ENCODE measurements at regions not wholly inside any gene's neighbourhood (a gene's known extent, or its start where the extent isn't known, plus 50 kb on each side); places are given as distances from the start of the nearest gene placed in this dataset.

DNA sequence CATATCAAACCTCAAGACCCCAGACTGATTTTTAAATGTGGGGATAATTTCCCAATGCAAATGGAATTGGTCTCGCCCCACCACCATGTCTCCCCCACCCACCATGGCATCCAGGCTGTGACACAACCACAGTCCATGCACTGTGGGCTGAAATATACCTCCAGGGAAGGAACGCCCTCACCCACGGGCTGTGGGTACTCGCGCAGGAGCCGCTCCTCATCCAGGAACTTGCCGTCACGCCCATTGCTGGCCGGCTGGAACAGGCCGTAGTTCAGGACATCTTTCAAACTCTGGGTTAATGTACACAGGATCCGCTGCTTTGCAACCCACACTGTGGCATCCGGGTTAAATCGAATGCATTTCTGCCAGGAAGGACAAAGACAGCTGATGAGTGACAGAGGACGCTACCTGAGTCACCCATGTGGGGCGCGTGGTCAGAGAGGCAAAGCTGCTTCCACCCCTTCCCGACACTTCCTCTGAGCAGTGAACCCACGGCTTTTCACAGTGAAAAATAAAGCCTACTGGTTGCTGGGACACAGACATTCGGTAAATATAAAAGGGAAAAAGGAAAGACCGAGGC lies 133.6 kb downstream of the SHANK2 start:
- TF ChIP-seq, protein P1, sequence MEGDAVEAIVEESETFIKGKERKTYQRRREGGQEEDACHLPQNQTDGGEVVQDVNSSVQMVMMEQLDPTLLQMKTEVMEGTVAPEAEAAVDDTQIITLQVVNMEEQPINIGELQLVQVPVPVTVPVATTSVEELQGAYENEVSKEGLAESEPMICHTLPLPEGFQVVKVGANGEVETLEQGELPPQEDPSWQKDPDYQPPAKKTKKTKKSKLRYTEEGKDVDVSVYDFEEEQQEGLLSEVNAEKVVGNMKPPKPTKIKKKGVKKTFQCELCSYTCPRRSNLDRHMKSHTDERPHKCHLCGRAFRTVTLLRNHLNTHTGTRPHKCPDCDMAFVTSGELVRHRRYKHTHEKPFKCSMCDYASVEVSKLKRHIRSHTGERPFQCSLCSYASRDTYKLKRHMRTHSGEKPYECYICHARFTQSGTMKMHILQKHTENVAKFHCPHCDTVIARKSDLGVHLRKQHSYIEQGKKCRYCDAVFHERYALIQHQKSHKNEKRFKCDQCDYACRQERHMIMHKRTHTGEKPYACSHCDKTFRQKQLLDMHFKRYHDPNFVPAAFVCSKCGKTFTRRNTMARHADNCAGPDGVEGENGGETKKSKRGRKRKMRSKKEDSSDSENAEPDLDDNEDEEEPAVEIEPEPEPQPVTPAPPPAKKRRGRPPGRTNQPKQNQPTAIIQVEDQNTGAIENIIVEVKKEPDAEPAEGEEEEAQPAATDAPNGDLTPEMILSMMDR (IDR thresholded peaks at IDR 0.05; ENCODE audit: low read depth, low read length, missing control alignments): no peak
- no peak overlapping the region for H3K4me3 ChIP-seq (ENCODE audit: low read depth, low read length)
- in situ Hi-C loops (cut with HindIII; ENCODE audit: low sequenced_read_pairs): no loop called here
- no peak for DNase-seq (ENCODE audit: low read depth)

DNA sequence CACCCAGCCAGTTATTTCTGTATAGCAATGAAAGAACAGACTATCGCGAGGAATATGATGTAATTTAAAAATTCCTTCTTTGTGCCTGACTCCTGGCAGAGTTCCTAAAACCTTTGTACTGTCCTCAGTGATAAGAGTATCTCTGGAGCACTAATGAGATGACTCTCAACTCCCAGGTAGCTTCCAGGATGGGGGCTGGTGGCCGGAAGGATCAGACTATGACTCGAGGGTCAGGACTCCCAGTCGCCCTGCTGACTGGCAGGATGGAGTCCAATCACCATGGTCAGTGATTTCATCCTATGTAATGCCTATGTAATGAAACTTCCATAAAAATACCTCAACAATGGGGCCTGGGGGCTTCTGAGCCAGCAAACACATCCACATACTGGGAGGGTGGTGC lies 135.1 kb downstream of the SHANK2 start:
- no peak overlapping the region for H3K4me3 ChIP-seq (ENCODE audit: low read depth, low read length)
- TF ChIP-seq, protein P1 (IDR thresholded peaks at IDR 0.05; ENCODE audit: low read depth, low read length, missing control alignments): no peak
- DNase-seq (ENCODE audit: low read depth): no peak
- in situ Hi-C loops (cut with HindIII; ENCODE audit: low sequenced_read_pairs): no loop called here

DNA sequence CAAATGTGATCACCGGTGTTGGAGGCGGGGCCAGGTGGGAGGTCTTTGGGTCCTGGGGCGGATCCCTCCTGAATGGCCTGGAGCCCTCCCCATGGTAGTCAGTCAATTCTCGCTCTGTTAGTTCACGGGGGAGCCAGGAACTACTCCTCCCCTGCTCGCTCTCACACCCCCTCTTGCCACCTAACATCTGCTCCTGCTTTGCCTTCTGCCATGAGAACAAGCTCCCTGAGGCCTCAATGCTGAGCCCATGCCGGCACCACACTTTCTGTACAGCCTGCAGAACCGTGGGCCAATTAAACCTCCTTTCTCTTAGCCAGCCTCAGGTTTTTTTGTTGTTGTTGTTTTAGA lies 135.7 kb downstream of the SHANK2 start:
- TF ChIP-seq, protein P1 (IDR thresholded peaks at IDR 0.05; ENCODE audit: low read depth, low read length, missing control alignments): no peak
- no peak for DNase-seq (ENCODE audit: low read depth)
- H3K4me3 ChIP-seq (ENCODE audit: low read depth, low read length): no peak overlapping the region
- in situ Hi-C loops (cut with HindIII; ENCODE audit: low sequenced_read_pairs): no loop called here

DNA sequence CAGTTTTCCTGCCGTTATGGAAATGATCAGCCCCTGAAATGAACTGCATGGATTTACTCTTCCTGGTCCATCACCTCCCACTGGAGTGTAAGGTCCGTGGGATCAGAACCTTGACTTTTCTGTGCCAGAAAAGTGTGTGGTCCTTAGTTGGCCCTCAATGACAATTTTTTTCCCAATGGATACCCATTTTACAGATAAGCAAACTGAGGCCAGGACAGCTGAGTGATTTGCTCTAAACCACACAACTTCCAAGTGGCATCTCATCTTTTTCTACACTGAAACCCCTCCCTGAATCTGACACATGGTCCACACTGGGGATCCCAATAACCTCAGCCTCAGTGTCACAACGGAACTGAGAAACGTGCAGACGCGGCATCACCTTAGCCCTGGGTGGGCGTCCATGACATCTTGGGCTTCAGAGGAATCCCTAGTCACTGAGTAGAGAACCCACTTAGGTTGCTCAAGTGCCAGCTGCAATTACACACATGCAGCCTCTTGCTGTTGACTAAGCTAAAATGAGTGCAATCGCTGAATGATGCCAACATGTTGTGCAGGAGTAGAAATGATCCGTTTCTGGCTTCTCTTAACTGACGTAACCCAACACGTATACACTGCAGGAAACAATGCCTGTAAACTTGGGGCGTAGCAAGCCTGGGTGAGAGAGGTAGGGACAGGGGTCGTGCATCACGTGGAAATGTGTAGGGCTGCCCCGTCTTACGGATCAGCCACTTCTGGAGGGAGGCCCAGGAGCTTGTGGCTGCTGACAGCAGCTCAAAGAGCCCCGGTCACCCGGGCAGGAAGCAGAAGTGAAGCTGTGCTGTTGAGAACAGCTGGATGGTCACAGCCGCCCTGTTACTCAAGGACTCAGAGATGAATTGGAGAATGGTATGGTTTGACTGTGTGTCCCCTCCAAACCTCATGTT lies 136.3 kb downstream of the SHANK2 start:
- no peak for DNase-seq (ENCODE audit: low read depth)
- in situ Hi-C loops (cut with HindIII; ENCODE audit: low sequenced_read_pairs): no loop called here
- H3K4me3 ChIP-seq (ENCODE audit: low read depth, low read length): no peak overlapping the region
- TF ChIP-seq, protein P1 (IDR thresholded peaks at IDR 0.05; ENCODE audit: low read depth, low read length, missing control alignments): no peak

DNA sequence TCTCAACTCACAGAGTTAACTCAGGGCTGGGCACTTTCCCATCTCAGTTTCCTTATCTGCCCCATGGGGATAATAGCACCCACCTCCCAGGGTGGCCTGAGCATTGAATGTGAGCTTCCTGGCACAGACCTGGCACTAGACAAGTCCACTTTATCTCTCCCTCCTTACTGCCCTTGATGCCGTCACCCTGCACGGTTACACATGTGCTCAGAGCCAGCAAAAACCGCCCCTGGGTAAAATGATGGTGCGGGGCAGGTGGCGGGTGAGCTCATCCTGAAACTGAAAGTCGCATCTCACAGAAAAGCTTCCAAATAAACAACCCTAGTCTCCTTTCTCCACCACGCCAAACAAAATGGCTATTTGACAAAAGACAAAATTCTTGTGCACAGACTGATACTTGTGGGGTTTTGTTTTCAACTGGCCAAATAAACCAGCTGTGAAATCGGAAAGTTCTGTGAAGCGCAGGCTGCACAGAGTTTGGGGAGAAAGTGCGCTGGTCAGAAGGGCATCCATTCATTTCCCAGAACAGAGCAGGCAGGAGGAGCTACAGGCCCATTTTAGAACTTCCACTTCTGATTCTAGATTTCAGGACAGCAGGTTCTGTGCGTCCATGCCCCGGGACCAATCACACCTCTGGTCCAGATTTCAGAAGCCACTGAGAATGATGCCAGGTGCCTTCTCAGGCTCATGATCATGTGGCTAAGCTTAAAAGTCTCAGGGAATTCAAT lies 138.1 kb downstream of the SHANK2 start:
- in situ Hi-C loops (cut with HindIII; ENCODE audit: low sequenced_read_pairs): no loop called here
- H3K4me3 ChIP-seq (ENCODE audit: low read depth, low read length): no peak overlapping the region
- TF ChIP-seq, protein P1 (IDR thresholded peaks at IDR 0.05; ENCODE audit: low read depth, low read length, missing control alignments): no peak
- no peak for DNase-seq (ENCODE audit: low read depth)

DNA sequence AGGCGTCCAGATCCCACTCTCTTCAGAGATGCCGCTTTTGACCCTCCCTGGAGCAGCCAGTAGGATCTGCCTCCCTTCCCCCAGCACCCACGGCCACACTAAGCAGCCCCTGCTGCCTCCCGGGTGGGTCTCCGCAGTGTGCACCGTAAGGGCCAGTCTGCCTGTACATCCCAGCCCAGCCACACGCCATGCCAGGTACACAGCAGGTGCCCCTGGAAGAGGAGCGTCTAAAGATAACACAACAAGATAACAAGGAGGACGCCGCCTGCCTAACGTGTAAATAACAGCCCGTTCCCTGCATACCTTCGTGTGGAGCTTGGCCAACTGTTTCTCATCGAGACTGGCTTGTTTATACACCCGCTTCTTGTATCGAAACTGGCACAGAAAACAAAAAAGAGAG lies 139.4 kb downstream of the SHANK2 start:
- DNase-seq (ENCODE audit: low read depth): no peak
- TF ChIP-seq, protein P1 (IDR thresholded peaks at IDR 0.05; ENCODE audit: low read depth, low read length, missing control alignments): no peak
- in situ Hi-C loops (cut with HindIII; ENCODE audit: low sequenced_read_pairs): no loop called here
- H3K4me3 ChIP-seq (ENCODE audit: low read depth, low read length): no peak overlapping the region
